Spleen (tissue), 11 donors: ENCODE measurements at regions not wholly inside any gene's neighbourhood (a gene's known extent, or its start where the extent isn't known, plus 50 kb on each side); places are given as distances from the start of the nearest gene placed in this dataset.

Source experiments
- DNase-seq: peaks from one replicate; pipeline ENCODE4 v3.0.0-alpha.2; 2020
- H3K27ac ChIP-seq, 8 donors: fragments of 200-600 bp; sonication (generic) in 7 of 8; 1 replicate in 4 of 8; 2 replicates in 4 of 8; pipeline versions ENCODE4 v1.5.0 to v1.8.0; 2016 to 2021; ENCODE audit warnings: inconsistent platforms in 4 of 8, mild to moderate bottlenecking in 4 of 8, moderate library complexity in 1 of 8
- H3K27me3 ChIP-seq, 7 donors: fragments of 200-600 bp; sonication (generic) in 6 of 7; replicated peaks in 1 of 7; 1 replicate in 4 of 7; 2 replicates in 3 of 7; pipeline versions ENCODE4 v1.5.0 to v1.8.0; 2016 to 2021; ENCODE audit warnings: inconsistent platforms in 3 of 7, mild to moderate bottlenecking in 1 of 7
- H3K36me3 ChIP-seq, 6 donors: fragments of 200-600 bp; sonication (generic) in 5 of 6; 1 replicate in 4 of 6; 2 replicates in 2 of 6; pipeline versions ENCODE4 v1.5.0 to v1.8.0; 2016 to 2021; ENCODE audit warnings: inconsistent platforms in 2 of 6
- H3K4me1 ChIP-seq, 6 donors: fragments of 200-600 bp; sonication (generic) in 5 of 6; 1 replicate in 3 of 6; 2 replicates in 3 of 6; pipeline versions ENCODE4 v1.5.0 to v1.8.0; 2016 to 2021; ENCODE audit warnings: inconsistent platforms in 3 of 6
- H3K4me3 ChIP-seq, 8 donors: fragments of 200-600 bp; sonication (generic) in 7 of 8; 1 replicate in 4 of 8; 2 replicates in 4 of 8; pipeline versions ENCODE4 v1.5.0 to v1.8.0; 2016 to 2021; ENCODE audit warnings: inconsistent platforms in 4 of 8, mild to moderate bottlenecking in 4 of 8, moderate library complexity in 2 of 8
- H3K9me3 ChIP-seq, 8 donors: fragments of 200-600 bp; sonication (generic) in 7 of 8; 1 replicate in 4 of 8; 2 replicates in 4 of 8; pipeline versions ENCODE4 v1.5.0 to v1.8.0; 2016 to 2021; ENCODE audit warnings: inconsistent platforms in 4 of 8
- POLR2A ChIP-seq, 3 donors: fragments of 450-650 bp; IDR thresholded peaks; one replicate each; pipeline ENCODE4 v1.5.1; 2017; ENCODE audit warnings: antibody characterized with exemption in 3 of 3, mild to moderate bottlenecking in 1 of 3
- POLR2AphosphoS5 ChIP-seq, 3 donors: sonication (generic); formaldehyde crosslinking; IDR thresholded peaks; one replicate each; pipeline ENCODE4 v1.5.1; 2017; ENCODE audit warnings: antibody characterized with exemption in 3 of 3
- WGBS, 5 donors: extraction: QIAGEN DNeasy Blood & Tissue Kit in 3 of 5; methylation state at CpG; one replicate each; pipeline versions ENCODE4 v1.1.5 to v1.1.7; 2013 to 2018; 5-methylcytosine and 5-hydroxymethylcytosine counted together
- intact Hi-C: fragments of 100-400 bp; cut with DNase I; formaldehyde crosslinking; loops from one replicate; pipeline ENCODE4 v1.15.0; 2023; ENCODE audit warnings: low total_unique reads
- TF ChIP-seq, protein P1 (sequence below), 11 experiments: fragments of 200-600 bp in 7 of 11; fragments of 450-650 bp in 4 of 11; sonication (generic) in 4 of 11; IDR thresholded peaks in 8 of 11; conservative IDR thresholded peaks in 3 of 11; 1 replicate in 7 of 11; 2 replicates in 4 of 11; pipeline versions ENCODE4 v1.4.0 to v1.8.0; 2016 to 2021; ENCODE audit warnings: antibody characterized with exemption in 11 of 11, inconsistent platforms in 4 of 11, mild to moderate bottlenecking in 1 of 11
- donor health status: healthy with polysubstance abuse.
- donor health status: DM: no; HTN: no; CAD: no; lungs with moderate emphysema.
- donor health status: DM: no; HTN: no; CAD: no.
- donor health status: Bipolar disorder and iron deficiency.
- donor health status: healthy.
- donor health status: DM: no; HTN: no; CAD: no.
- donor health status: DM: yes; HTN: yes; CAD: no.

DNA sequence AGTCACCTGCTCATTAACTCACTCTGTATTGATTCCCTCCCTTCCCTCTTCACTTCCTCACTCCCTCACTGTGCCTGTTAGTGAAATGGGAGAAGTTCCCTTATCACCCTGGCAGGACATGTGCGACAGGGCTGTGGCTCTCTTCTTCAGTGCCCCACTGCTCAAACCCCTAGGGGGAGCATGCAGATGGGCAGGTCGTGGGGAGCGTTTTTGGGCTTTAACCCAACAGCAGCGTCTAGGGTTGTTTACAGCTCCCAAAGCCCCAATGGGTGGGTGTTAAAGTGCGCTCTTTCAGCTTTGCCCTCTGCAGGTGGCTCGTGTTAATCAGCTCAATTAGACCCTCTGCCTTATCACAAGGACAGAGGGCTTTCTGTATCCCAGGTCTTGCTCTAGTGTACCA, 447.8 kb upstream of the PROK2 start:
- intact Hi-C loops = no loop called here
- H3K27me3 ChIP-seq = peaks cover 0 to 24% (median 0%) of the 10 kb centered on the region in 7 donors
- peaks cover 0 to 7% (median 2%) of the 10 kb centered on the region in 6 donors for H3K4me1 ChIP-seq
- DNase-seq = no peak
- H3K27ac ChIP-seq = no peak overlapping the region
- no peaks in the 10 kb centered on the region for H3K36me3 ChIP-seq
- no peak for TF ChIP-seq POLR2A (IDR thresholded peaks at IDR 0.05)
- TF ChIP-seq, protein P1, sequence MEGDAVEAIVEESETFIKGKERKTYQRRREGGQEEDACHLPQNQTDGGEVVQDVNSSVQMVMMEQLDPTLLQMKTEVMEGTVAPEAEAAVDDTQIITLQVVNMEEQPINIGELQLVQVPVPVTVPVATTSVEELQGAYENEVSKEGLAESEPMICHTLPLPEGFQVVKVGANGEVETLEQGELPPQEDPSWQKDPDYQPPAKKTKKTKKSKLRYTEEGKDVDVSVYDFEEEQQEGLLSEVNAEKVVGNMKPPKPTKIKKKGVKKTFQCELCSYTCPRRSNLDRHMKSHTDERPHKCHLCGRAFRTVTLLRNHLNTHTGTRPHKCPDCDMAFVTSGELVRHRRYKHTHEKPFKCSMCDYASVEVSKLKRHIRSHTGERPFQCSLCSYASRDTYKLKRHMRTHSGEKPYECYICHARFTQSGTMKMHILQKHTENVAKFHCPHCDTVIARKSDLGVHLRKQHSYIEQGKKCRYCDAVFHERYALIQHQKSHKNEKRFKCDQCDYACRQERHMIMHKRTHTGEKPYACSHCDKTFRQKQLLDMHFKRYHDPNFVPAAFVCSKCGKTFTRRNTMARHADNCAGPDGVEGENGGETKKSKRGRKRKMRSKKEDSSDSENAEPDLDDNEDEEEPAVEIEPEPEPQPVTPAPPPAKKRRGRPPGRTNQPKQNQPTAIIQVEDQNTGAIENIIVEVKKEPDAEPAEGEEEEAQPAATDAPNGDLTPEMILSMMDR (IDR thresholded peaks at IDR 0.05 in 8 of 11, conservative IDR thresholded peaks at IDR 0.05 in 3 of 11) = no peak
- no peak for TF ChIP-seq POLR2AphosphoS5 (IDR thresholded peaks at IDR 0.05)
- WGBS, 5 donors = 53 to 79% (median 66%) methylated on average over 6 of the region's 6 CpGs
- H3K4me3 ChIP-seq = no peak overlapping the region
- peaks cover 0 to 7% (median 0%) of the 10 kb centered on the region in 8 donors for H3K9me3 ChIP-seq

DNA sequence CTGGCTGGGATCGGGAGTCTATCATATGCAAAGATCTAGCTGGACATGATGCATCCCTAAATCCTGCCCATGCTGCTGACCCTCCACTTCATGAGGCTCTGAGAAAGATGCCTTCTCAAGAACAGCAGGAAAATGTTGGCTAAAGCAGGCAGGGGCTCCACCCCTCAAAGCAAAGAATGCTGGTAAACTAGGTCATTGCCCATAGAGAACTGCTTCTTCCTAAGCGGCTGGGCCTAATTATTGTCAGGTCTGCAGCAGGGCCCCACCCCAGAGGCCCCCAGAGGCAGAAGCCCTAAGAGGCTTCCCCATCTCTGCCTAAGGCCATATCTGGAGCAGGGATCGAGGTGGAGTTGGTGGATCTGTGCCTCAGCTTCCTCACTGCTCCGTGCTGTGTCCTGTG, 447.4 kb upstream of the PROK2 start:
- Histone ChIP-seq H3K9me3 (peaks cover 0 to 7% (median 0%) of the 10 kb centered on the region in 8 donors), H3K27ac (no peak overlapping the region), H3K36me3 (no peaks in the 10 kb centered on the region), H3K4me3 (no peak overlapping the region), H3K27me3 (peaks cover 0 to 24% (median 0%) of the 10 kb centered on the region in 7 donors), H3K4me1 (peaks cover 0 to 12% (median 5%) of the 10 kb centered on the region in 6 donors)
- intact Hi-C loops = no loop called here
- TF ChIP-seq, protein P1 (IDR thresholded peaks at IDR 0.05 in 8 of 11, conservative IDR thresholded peaks at IDR 0.05 in 3 of 11) = no peak
- TF ChIP-seq POLR2A (IDR thresholded peaks at IDR 0.05) (no peak), POLR2AphosphoS5 (IDR thresholded peaks at IDR 0.05) (no peak)
- DNase-seq = no peak
- 63 to 93% (median 85%) methylated on average over 4 of the region's 4 CpGs for WGBS, 5 donors

DNA sequence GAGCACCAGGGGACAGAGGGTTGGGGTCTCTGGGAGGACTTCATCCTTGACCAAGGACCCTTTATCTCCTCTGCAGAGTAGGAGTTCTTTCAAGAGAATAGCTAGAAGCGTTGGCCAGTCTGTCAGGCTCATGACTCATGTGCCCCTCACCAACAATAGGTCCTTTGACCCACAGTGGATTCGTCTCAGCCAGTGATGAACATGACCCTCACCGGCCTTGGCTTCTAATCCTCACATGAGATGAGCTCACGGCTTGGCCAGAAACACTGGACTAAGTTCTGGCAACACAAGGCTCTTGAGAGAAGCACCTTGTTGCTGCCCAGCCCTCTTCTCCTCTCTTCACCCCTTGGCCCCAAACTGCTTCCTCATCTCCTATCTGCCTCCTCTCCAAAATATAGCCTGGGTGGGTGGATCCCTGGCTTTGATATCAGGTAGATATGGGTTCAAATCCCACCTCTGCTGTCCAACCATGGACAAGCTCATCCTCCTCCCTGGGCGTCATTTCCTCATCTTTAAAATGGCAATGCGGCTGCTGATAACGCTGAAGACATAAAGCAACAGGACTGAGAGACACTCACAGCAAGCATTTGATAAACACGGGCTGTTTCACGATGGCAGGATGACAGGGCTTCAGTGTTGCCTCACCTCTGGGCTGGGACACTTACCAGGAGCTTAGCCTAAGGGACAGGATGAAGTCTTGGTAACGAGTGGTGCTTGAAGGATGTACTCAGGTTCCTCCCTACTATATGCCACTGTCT, 446.7 kb upstream of the PROK2 start:
- 79 to 89% (median 83%) methylated on average over 10 of the region's 10 CpGs for WGBS, 5 donors
- H3K4me3 ChIP-seq = no peak overlapping the region
- no peak overlapping the region for H3K27ac ChIP-seq
- H3K9me3 ChIP-seq = peaks cover 0 to 11% (median under 1%) of the 10 kb centered on the region in 8 donors
- H3K4me1 ChIP-seq = peaks cover 0 to 12% (median 5%) of the 10 kb centered on the region in 6 donors
- no peak for DNase-seq
- H3K36me3 ChIP-seq = no peaks in the 10 kb centered on the region
- peaks cover 0 to 24% (median 0%) of the 10 kb centered on the region in 7 donors for H3K27me3 ChIP-seq
- TF ChIP-seq POLR2AphosphoS5 (IDR thresholded peaks at IDR 0.05) (no peak), POLR2A (IDR thresholded peaks at IDR 0.05) (no peak)
- TF ChIP-seq, protein P1 (IDR thresholded peaks at IDR 0.05 in 8 of 11, conservative IDR thresholded peaks at IDR 0.05 in 3 of 11) = no peak
- intact Hi-C loops = no loop called here

DNA sequence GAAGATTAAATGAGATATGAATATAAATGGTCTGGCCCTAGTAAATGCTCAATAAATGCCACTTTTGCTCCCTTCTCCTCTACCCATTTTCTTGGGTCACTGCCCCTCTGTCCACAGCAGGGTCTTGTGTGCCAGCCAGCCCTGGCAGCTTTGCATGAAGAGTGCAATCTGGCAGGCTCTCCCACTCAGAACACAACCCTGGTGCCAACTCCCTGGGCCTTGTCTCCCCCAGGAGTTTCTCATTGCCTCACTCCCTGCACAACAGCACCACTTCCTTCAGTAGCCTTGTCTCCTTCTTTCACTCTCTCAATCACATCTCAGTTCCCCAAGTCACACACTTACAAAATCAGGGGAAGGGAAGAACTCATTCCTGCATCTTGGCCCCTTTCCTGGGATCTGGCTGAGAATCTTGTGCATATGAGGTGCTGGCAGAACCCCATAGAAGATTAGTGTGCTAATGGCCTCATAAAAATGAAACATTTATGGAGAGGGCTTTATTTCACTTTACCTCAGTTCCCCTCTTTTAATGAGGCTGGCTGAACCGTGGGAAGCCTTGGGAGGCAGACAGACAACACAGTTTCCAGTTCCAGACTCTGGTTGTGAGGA, 445.9 kb upstream of the PROK2 start:
- no peak for DNase-seq
- WGBS, 5 donors = 65 to 82% (median 75%) methylated on average over 1 of the region's 1 CpG
- Histone ChIP-seq H3K4me1 (peaks cover 0 to 12% (median 5%) of the 10 kb centered on the region in 6 donors), H3K27me3 (peaks cover 0 to 24% (median 0%) of the 10 kb centered on the region in 7 donors), H3K36me3 (no peaks in the 10 kb centered on the region), H3K27ac (no peak overlapping the region), H3K4me3 (no peak overlapping the region), H3K9me3 (peaks cover 0 to 18% (median 7%) of the 10 kb centered on the region in 8 donors)
- intact Hi-C loops = no loop called here
- TF ChIP-seq, protein P1 (IDR thresholded peaks at IDR 0.05 in 8 of 11, conservative IDR thresholded peaks at IDR 0.05 in 3 of 11) = no peak
- no peak for TF ChIP-seq POLR2A (IDR thresholded peaks at IDR 0.05)
- TF ChIP-seq POLR2AphosphoS5 (IDR thresholded peaks at IDR 0.05) = no peak
